Suppressor macrophage treated with lipopolysaccharide for 4 hours (primary cell): ENCODE measurements at regions not wholly inside any gene's neighbourhood (a gene's known extent, or its start where the extent isn't known, plus 50 kb on each side); places are given as distances from the start of the nearest gene placed in this dataset.

Experiments
- DNase-seq: peaks from one replicate; pipeline ENCODE4 v3.0.0-alpha.2; 2020

GRCh38 chr7:19834566-19834965 is 61.1 kb upstream of the TMEM196 start:
- DNase-seq = no peak

GRCh38 chr7:19830604-19831003 is 57.2 kb upstream of the TMEM196 start:
- DNase-seq = no peak
